Cardiac fibroblast (primary cell): ENCODE measurements at regions not wholly inside any gene's neighbourhood (a gene's known extent, or its start where the extent isn't known, plus 50 kb on each side); places are given as distances from the start of the nearest gene placed in this dataset.
"Not testable (repeated sequence)": the region's sequence is repeated elsewhere in the genome, so short reads cannot be mapped to it uniquely, and the experiment has no call there.

Experiments
- DNase-seq, 2 donors: peaks; one replicate each; pipeline versions ENCODE4 v3.0.0 to v3.0.0-alpha.2; 2010; ENCODE audit warnings: low read depth in 2 of 2
- H3K4me3 ChIP-seq, 2 donors: replicated peaks in 1 of 2; 1 replicate in 1 of 2; 2 replicates in 1 of 2; pipeline ENCODE4 v1.5.1; 2011; ENCODE audit warnings: low read depth in 2 of 2, low read length in 2 of 2, mild to moderate bottlenecking in 2 of 2, moderate library complexity in 1 of 2
- TF ChIP-seq, protein P1 (sequence below): IDR thresholded peaks from one replicate; pipeline ENCODE4 v1.5.1; 2011; ENCODE audit warnings: low read depth, mild to moderate bottlenecking, low read length, inconsistent platforms

DNA sequence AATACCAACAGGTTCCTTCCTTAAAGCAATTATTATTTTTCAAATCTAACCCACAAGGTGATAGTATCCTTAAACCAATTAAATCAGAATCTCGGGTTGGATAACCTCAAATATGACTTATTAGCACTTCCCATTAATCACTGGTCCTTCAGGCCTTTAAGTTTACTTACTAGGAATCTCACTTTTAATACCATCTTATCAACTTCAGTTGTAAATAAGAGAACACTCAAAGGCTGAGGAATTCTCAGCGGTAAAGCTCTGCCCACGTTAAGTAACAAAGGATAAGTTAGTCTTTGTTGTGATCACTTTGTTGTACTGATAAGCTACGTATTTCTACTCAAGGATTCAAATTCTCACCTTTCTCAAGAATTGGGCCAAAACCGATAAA, 82.0 kb downstream of the OR2B2 start:
- no peak for DNase-seq
- peak overlapping the region; percentile 61 to 69 for H3K4me3 ChIP-seq

GRCh38 chr6:27829453-27830211, 82.6 kb downstream of the OR2B2 start:
- TF ChIP-seq, protein P1, sequence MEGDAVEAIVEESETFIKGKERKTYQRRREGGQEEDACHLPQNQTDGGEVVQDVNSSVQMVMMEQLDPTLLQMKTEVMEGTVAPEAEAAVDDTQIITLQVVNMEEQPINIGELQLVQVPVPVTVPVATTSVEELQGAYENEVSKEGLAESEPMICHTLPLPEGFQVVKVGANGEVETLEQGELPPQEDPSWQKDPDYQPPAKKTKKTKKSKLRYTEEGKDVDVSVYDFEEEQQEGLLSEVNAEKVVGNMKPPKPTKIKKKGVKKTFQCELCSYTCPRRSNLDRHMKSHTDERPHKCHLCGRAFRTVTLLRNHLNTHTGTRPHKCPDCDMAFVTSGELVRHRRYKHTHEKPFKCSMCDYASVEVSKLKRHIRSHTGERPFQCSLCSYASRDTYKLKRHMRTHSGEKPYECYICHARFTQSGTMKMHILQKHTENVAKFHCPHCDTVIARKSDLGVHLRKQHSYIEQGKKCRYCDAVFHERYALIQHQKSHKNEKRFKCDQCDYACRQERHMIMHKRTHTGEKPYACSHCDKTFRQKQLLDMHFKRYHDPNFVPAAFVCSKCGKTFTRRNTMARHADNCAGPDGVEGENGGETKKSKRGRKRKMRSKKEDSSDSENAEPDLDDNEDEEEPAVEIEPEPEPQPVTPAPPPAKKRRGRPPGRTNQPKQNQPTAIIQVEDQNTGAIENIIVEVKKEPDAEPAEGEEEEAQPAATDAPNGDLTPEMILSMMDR: no peak
- peak overlapping the region; percentile 61 to 69 for H3K4me3 ChIP-seq

More for the DNA sequence above, 82.0 kb downstream of the OR2B2 start:
- TF ChIP-seq, protein P1: no peak

DNA sequence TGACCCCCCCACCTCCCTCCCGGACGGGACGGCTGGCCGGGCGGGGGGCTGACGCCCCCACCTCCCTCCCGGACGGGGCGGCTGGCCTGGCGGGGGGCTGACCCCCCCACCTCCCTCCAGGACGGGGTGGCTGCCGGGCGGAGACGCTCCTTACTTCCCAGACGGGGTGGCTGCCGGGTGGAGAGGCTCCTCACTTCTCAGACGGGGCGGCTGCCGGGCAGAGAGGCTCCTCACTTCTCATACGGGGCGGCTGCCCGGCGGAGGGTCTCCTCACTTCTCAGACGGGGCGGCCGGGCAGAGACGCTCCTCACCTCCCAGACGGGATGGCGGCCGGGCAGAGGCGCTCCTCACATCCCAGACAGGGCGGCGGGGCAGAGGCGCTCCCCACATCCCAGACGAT, 84.7 kb downstream of the OR2B2 start:
- H3K4me3 ChIP-seq: peak overlapping the region in 1 of 2 donors; percentile 18
- not testable (repeated sequence) for DNase-seq

More at GRCh38 chr6:27829453-27830211, 82.6 kb downstream of the OR2B2 start:
- DNase-seq: no peak

GRCh38 chr6:27826612-27826985, 85.6 kb downstream of the OR2B2 start:
- DNase-seq, H3K4me3 ChIP-seq: not testable (repeated sequence)

DNA sequence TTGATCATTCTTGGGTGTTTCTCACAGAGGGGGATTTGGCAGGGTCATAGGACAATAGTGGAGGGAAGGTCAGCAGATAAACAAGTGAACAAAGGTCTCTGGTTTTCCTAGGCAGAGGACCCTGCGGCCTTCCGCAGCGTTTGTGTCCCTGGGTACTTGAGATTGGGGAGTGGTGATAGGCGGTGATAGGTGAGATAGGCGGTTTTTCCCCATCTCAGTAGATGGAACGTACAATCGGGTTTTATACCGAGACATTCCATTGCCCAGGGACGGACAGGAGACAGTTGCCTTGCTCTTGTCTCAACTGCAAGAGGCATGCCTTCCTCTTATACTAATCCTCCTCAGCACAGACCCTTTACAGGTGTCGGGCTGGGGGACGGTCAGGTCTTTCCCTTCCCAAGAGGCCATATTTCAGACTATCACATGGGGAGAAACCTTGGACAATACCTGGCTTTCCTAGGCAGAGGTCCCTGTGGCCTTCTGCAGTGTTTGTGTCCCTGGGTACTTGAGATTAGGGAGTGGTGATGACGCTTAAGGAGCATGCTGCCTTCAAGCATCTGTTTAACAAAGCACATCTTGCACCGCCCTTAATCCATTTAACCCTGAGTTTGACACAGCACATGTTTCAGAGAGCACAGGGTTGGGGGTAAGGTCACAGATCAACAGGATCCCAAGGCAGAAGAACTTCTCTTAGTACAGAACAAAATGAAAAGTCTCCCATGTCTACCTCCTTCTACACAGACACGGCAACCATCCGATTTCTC, 86.2 kb downstream of the OR2B2 start:
- not testable (repeated sequence) for DNase-seq, H3K4me3 ChIP-seq

DNA sequence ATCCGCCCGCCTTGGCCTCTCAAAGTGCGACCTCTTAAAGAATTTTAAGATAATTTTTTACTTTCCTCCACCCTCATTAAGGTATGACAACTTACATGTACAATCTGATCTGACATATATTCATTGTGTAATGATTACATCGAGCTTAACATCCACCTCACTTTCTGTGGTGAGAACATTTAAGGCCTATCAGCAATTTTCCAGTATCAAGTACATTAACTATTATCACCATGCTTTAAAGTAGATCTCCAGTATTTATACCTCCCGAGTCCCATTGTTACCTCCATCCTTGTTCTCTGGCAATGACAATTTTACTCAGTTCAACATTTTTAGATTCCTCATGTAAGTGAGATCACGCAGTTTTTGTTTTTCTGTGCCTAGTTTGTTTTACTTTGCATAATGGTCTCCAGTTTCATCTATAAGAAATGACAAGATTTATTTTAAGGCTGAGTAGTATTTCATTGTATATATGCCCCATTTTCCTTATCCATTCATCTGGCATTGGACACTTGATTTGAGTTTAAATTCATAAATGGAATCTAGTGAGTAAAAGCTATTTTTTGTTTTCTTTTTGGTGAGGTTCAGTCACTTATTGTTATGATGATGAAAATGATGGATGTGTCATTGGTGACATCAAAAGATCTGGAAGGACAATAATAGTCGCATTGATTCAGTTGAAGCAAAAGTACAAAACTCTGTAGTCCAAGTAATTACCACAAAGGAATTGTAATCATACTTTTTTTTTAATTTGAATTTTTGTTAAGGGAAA, 87.0 kb downstream of the OR2B2 start:
- peak overlapping the region; percentile 63 to 70 for H3K4me3 ChIP-seq
- DNase-seq: peak in 1 of 2 donors; percentile 51
- TF ChIP-seq, protein P1: no peak

DNA sequence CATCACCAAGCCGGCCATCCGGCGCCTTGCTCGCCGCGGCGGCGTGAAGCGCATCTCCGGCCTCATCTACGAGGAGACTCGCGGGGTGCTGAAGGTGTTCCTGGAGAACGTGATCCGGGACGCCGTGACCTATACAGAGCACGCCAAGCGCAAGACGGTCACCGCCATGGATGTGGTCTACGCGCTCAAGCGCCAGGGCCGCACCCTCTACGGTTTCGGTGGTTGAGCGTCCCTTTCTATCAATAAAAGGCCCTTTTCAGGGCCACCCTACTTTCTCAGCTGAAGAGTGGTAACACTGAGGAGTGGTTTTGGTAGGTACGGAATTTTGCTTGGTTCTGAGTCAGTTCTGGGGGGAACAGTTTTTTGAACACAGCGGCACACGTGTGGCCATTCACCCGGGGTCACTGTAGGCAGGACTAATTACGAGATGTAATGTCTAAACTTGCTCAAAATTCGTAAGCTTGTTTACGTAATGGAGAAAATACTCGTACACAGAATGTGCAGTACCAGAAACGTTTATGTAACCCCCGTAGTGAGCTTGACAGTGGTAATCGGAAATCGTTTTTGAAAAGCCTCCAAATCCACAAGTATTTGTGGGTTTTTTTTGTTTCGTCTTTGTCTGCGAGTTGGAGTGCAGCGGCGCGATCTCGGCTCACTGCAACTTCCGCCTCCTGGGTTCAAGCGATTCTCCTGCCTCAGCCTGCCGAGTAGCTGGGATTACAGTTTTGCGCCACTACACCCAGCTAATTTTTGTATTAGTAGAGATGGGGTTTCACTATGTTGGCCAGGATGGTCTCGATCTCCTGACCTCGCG, 87.8 kb downstream of the OR2B2 start:
- peak overlapping the region; percentile 63 to 70 for H3K4me3 ChIP-seq
- peak; percentile 78 to 79 for DNase-seq

GRCh38 chr6:27823714-27824210, 88.4 kb downstream of the OR2B2 start:
- DNase-seq: peak; percentile 64 to 65
- peak overlapping the region; percentile 37 to 44 for H3K4me3 ChIP-seq
